Spinal cord (tissue), 9 donors: ENCODE measurements at regions not wholly inside any gene's neighbourhood (a gene's known extent, or its start where the extent isn't known, plus 50 kb on each side); places are given as distances from the start of the nearest gene placed in this dataset.
"Not testable (repeated sequence)": the region's sequence is repeated elsewhere in the genome, so short reads cannot be mapped to it uniquely, and the experiment has no call there.

Source experiments
- DNase-seq, 6 donors: peaks; one replicate each; pipeline versions ENCODE4 v3.0.0 to v3.0.0-alpha.2; 2013 to 2015; ENCODE audit warnings: low spot score in 6 of 6, low read depth in 4 of 6
- H3K27ac ChIP-seq: one replicate; pipeline ENCODE4 v1.5.1; 2013; ENCODE audit warnings: low read depth, low read length, control low read depth
- H3K27me3 ChIP-seq: one replicate; pipeline ENCODE4 v1.6.1; 2013; ENCODE audit warnings: low read length; ENCODE audit not compliant: control insufficient read depth, insufficient read depth
- H3K36me3 ChIP-seq: one replicate; pipeline ENCODE4 v1.6.1; 2013; ENCODE audit warnings: low read length; ENCODE audit not compliant: control insufficient read depth, insufficient read depth
- H3K4me1 ChIP-seq: one replicate; pipeline ENCODE4 v1.6.1; 2013; ENCODE audit warnings: low read length; ENCODE audit not compliant: control insufficient read depth, insufficient read depth
- H3K4me3 ChIP-seq: one replicate; pipeline ENCODE4 v1.5.1; 2013; ENCODE audit warnings: low read depth, low read length, control low read depth
- H3K9me3 ChIP-seq: one replicate; pipeline ENCODE4 v1.6.1; 2013; ENCODE audit warnings: low read length; ENCODE audit not compliant: control insufficient read depth, insufficient read depth
- WGBS: methylation state at CpG from one replicate; pipeline ENCODE4 v1.1.5; 2013; ENCODE audit warnings: missing lambda C conversion rate; ENCODE audit not compliant: insufficient coverage; 5-methylcytosine and 5-hydroxymethylcytosine counted together
- donor health status: healthy.

GRCh38 chr3:94821241-94821640 lies 758.4 kb downstream of the NSUN3 start:
- no peaks in the 10 kb centered on the region for H3K9me3 ChIP-seq
- no peaks in the 10 kb centered on the region for H3K36me3 ChIP-seq

DNA sequence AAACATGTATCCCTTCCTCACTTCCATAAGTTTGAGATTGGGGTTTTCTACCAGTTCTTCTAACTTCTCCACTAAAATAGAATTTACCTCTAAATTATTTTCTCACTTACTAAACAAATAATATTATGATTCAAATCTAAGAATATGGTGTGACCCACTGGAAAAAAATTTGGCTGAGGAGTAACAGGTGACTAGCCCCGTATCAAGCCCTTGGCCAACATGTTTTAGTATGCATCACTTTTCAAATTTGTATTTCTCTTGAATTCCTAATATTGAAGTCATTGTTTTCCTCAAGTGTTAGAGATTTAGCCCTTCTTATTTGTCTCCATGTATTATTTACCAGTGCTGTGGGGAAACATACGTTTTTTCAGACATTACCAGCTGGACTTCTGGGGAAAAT lies 759.4 kb downstream of the NSUN3 start:
- no peak for DNase-seq
- Histone ChIP-seq H3K4me1 (no peaks in the 10 kb centered on the region), H3K36me3 (no peaks in the 10 kb centered on the region), H3K27me3 (no peaks in the 10 kb centered on the region), H3K27ac (no peak overlapping the region), H3K4me3 (no peak overlapping the region), H3K9me3 (no peaks in the 10 kb centered on the region)
- WGBS = no CpG with 5 or more reads among the region's 2 CpGs

More at GRCh38 chr3:94821241-94821640, 758.4 kb downstream of the NSUN3 start:
- Histone ChIP-seq H3K4me3 (no peak overlapping the region), H3K27ac (no peak overlapping the region), H3K4me1 (no peaks in the 10 kb centered on the region), H3K27me3 (no peaks in the 10 kb centered on the region)
- WGBS = no CpG with 5 or more reads among the region's 1 CpG
- peak in 1 of 6 donors; percentile 85 for DNase-seq

DNA sequence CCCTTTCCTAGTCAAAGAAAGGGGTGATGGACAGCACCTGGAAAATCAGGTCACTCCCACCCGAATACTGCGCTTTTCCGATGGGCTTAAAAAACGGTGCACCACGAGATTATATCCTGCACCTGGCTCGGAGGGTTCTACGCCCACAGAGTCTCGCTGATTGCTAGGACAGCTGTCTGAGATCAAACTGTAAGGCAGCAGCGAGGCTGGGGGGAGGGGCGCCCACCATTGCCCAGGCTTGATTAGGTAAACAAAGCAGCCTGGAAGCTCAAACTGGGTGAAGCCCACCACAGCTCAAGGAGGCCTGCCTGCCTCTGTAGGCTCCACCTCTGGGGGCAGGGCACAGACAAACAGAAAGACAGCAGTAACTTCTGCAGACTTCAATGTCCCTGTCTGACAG lies 783.4 kb downstream of the NSUN3 start:
- H3K27ac ChIP-seq, H3K9me3 ChIP-seq, DNase-seq, H3K4me1 ChIP-seq, H3K36me3 ChIP-seq, H3K27me3 ChIP-seq, H3K4me3 ChIP-seq: not testable (repeated sequence)
- WGBS = 93% methylated on average over 10 of the region's 10 CpGs

GRCh38 chr3:94862703-94863102 lies 799.8 kb downstream of the NSUN3 start:
- Histone ChIP-seq H3K4me1 (no peaks in the 10 kb centered on the region), H3K4me3 (no peak overlapping the region), H3K9me3 (peaks cover 4% of the 10 kb centered on the region), H3K27ac (no peak overlapping the region), H3K36me3 (no peaks in the 10 kb centered on the region), H3K27me3 (no peaks in the 10 kb centered on the region)
- WGBS = 75% methylated on average over 1 of the region's 3 CpGs
- peak in 3 of 6 donors; percentile 0 to 35 (median 13) for DNase-seq

GRCh38 chr3:94869059-94869547 lies 806.2 kb downstream of the NSUN3 start:
- WGBS = no CpG with 5 or more reads among the region's 2 CpGs
- no peak overlapping the region for H3K4me3 ChIP-seq
- H3K4me1 ChIP-seq = no peaks in the 10 kb centered on the region
- DNase-seq = no peak
- H3K9me3 ChIP-seq = no peaks in the 10 kb centered on the region
- H3K27me3 ChIP-seq = no peaks in the 10 kb centered on the region
- H3K36me3 ChIP-seq = no peaks in the 10 kb centered on the region
- H3K27ac ChIP-seq = no peak overlapping the region

DNA sequence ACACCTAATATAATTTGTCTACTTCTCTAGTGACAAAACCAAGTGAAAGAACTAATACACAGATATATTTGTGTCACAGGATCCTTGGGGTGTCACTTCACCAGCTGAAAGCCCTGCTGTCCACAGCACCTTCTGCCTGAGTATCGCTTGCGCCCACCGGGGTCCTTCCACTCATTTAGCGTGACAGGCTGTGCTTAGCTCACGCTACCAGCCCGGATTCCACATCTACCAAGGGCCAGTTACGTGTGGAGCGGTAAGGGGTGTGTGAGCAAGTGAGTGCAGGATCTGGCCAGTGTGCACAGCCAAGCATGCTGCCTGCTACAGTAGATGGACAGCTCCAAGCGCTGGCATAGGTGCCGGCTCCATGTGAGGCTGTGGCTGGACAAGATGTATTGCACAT lies 810.9 kb downstream of the NSUN3 start:
- no peak for DNase-seq
- H3K27me3 ChIP-seq = no peaks in the 10 kb centered on the region
- H3K27ac ChIP-seq = no peak overlapping the region
- 98% methylated on average over 10 of the region's 10 CpGs for WGBS
- no peaks in the 10 kb centered on the region for H3K4me1 ChIP-seq
- no peaks in the 10 kb centered on the region for H3K9me3 ChIP-seq
- no peaks in the 10 kb centered on the region for H3K36me3 ChIP-seq
- no peak overlapping the region for H3K4me3 ChIP-seq

DNA sequence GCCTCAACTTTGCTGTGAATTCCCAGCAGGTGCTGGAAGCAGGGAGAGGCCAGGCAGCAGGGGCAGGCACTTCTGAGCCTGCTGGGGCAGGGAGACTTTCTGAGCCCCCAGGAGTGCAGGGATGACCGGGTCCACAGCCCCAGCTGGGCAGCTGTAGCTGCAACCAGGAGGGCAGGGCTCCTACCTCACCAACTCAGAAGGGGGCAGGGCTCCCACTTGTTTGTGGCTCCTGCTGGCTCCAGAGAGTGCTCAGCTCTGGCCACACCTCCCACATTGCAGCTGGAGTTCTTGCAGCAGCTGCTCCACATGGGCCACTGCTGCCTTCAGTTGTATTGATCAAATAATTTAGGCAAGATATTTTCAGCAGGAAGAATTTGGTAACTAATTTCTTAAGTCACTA lies 812.3 kb downstream of the NSUN3 start:
- Histone ChIP-seq H3K9me3 (no peaks in the 10 kb centered on the region), H3K4me3 (no peak overlapping the region), H3K27ac (no peak overlapping the region), H3K27me3 (no peaks in the 10 kb centered on the region), H3K36me3 (no peaks in the 10 kb centered on the region), H3K4me1 (no peaks in the 10 kb centered on the region)
- WGBS = 79% methylated on average over 1 of the region's 1 CpG
- no peak for DNase-seq

DNA sequence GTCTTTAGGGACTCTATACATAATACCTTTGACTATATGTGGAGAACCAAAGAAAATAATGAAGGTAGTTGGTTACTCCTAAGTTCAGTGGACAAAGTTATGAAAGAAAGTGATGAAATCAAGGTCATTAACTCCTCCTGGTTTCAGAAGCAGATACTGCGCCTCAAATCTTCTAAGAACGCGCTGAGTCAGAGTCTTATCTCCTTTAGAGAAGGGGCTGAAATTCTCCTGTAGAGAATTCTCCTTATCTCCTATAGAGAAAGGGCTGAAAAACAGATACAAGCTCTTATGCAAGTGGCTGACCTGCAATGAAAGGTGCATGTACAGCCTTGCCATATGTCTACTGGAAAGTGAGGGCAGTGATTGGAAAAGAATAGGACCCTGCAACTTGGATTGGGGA lies 824.2 kb downstream of the NSUN3 start:
- H3K4me1 ChIP-seq = no peaks in the 10 kb centered on the region
- H3K36me3 ChIP-seq = no peaks in the 10 kb centered on the region
- H3K27me3 ChIP-seq = no peaks in the 10 kb centered on the region
- WGBS = no CpG with 5 or more reads among the region's 3 CpGs
- no peak for DNase-seq
- H3K4me3 ChIP-seq = no peak overlapping the region
- H3K9me3 ChIP-seq = no peaks in the 10 kb centered on the region
- no peak overlapping the region for H3K27ac ChIP-seq

GRCh38 chr3:94896994-94897393 lies 834.1 kb downstream of the NSUN3 start:
- no peaks in the 10 kb centered on the region for H3K36me3 ChIP-seq
- H3K9me3 ChIP-seq = no peaks in the 10 kb centered on the region
- H3K4me1 ChIP-seq = no peaks in the 10 kb centered on the region
- H3K27ac ChIP-seq = no peak overlapping the region
- no peak overlapping the region for H3K4me3 ChIP-seq
- no peaks in the 10 kb centered on the region for H3K27me3 ChIP-seq
- no peak for DNase-seq

- Histone ChIP-seq H3K36me3 (no peaks in the 10 kb centered on the region), H3K27me3 (no peaks in the 10 kb centered on the region), H3K27ac (no peak overlapping the region), H3K4me1 (no peaks in the 10 kb centered on the region), H3K4me3 (no peak overlapping the region), H3K9me3 (no peaks in the 10 kb centered on the region)
- DNase-seq = peak in 2 of 6 donors; percentile 5 to 24
- WGBS = 78% methylated on average over 1 of the region's 2 CpGs
These were observed 841.4 kb downstream of the NSUN3 start for GRCh38 chr3:94904156-94904674.
